ENCODE measurements at regions not wholly inside any gene's neighbourhood (a gene's known extent, or its start where the extent isn't known, plus 50 kb on each side); places are given as distances from the start of the nearest gene placed in this dataset.

DNA sequence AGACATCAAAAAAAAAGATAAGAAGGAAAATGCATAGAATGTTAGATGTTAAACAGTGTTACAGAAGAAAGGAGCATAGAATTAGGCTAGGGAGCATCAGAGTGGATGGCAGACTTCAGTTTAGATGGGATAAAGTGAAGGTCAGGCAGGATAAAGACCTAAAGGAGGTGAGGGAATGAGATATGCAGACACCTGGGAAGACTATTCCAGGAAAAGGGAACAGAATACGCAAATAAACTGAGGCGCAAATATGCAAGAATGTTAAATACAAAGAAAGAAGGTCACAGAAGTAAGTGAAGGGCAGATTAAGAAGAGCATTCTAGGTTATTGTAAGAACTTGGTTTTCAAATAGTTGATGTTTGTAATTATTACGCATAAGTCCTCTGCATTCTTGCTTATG, 116.3 kb upstream of the REG3A start:
- no peaks in the 10 kb centered on the region for H3K36me3 Mint-ChIP-seq (ENCODE audit: insufficient read depth, unreplicated experiment)
- H3K4me1 Mint-ChIP-seq (ENCODE audit: insufficient read depth, unreplicated experiment) = no peaks in the 10 kb centered on the region
- H3K27ac Mint-ChIP-seq (ENCODE audit: low read depth, unreplicated experiment) = no peak overlapping the region
- no peak overlapping the region for H3K4me3 Mint-ChIP-seq (ENCODE audit: unreplicated experiment)
- ChIA-PET CTCF (no interaction called here), POLR2A (no interaction called here)
- no peak for DNase-seq (ENCODE audit: unreplicated experiment)
- no peaks in the 10 kb centered on the region for H3K27me3 Mint-ChIP-seq (ENCODE audit: insufficient read depth, unreplicated experiment)
- TF ChIP-seq, protein P1, sequence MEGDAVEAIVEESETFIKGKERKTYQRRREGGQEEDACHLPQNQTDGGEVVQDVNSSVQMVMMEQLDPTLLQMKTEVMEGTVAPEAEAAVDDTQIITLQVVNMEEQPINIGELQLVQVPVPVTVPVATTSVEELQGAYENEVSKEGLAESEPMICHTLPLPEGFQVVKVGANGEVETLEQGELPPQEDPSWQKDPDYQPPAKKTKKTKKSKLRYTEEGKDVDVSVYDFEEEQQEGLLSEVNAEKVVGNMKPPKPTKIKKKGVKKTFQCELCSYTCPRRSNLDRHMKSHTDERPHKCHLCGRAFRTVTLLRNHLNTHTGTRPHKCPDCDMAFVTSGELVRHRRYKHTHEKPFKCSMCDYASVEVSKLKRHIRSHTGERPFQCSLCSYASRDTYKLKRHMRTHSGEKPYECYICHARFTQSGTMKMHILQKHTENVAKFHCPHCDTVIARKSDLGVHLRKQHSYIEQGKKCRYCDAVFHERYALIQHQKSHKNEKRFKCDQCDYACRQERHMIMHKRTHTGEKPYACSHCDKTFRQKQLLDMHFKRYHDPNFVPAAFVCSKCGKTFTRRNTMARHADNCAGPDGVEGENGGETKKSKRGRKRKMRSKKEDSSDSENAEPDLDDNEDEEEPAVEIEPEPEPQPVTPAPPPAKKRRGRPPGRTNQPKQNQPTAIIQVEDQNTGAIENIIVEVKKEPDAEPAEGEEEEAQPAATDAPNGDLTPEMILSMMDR (IDR thresholded peaks at IDR 0.05; ENCODE audit: unreplicated experiment) = no peak
- no TSS peak for BruUV-seq (replicated peaks)
- intact Hi-C loops (cut with micrococcal nuclease) = no loop called here
- peaks cover 44% of the 10 kb centered on the region for H3K9me3 Mint-ChIP-seq (ENCODE audit: unreplicated experiment)

DNA sequence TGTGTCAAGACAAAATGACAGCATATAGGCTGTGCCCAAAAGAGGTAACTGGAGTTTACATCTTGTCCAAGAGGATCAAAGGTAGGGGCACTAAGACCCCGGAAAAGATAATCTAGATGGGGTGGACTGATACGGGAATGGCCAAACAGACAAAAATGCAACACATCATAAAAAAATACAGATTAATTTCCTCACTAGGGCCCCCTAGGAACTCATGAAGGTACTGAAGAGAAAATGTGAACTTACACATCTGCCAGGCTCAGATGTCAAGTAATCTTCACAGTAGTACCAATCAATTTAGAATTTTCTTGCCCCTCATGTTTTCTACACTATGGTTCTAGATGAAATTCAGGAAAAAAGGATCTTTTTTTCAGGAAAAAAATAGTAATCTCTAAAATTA, 115.6 kb upstream of the REG3A start:
- Mint-ChIP-seq H3K27ac (ENCODE audit: low read depth, unreplicated experiment) (no peak overlapping the region), H3K27me3 (ENCODE audit: insufficient read depth, unreplicated experiment) (no peaks in the 10 kb centered on the region), H3K4me1 (ENCODE audit: insufficient read depth, unreplicated experiment) (no peaks in the 10 kb centered on the region), H3K36me3 (ENCODE audit: insufficient read depth, unreplicated experiment) (no peaks in the 10 kb centered on the region), H3K4me3 (ENCODE audit: unreplicated experiment) (no peak overlapping the region), H3K9me3 (ENCODE audit: unreplicated experiment) (peaks cover 47% of the 10 kb centered on the region)
- no TSS peak for BruUV-seq (replicated peaks)
- intact Hi-C loops (cut with micrococcal nuclease) = no loop called here
- ChIA-PET CTCF (interaction anchor here (1.1 kb wide), 1 partner anchor 9 kb away, joined by 4 read pairs; no protein-coding TSS in a partner anchor), POLR2A (no interaction called here)
- TF ChIP-seq, protein P1 (IDR thresholded peaks at IDR 0.05; ENCODE audit: unreplicated experiment) = no peak
- no peak for DNase-seq (ENCODE audit: unreplicated experiment)

DNA sequence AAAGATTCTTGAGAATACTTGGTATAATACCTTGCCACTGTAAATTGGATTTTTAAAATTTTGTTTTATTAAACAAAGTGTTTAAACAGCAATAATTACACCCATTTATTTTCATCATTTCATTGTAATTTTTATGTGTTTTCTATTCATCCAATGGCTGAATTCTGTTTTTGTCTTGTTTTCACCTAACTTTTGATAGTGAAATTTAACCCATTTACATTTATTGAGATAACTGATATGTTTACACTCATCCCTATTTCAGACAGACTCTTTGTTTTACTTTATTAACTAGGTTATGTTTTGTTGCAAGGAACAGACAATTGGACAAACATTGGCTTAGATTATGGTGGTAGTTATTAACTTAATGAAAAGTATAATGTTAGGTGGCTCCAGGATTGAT, 113.1 kb upstream of the REG3A start:
- no peak overlapping the region for H3K4me3 Mint-ChIP-seq (ENCODE audit: unreplicated experiment)

DNA sequence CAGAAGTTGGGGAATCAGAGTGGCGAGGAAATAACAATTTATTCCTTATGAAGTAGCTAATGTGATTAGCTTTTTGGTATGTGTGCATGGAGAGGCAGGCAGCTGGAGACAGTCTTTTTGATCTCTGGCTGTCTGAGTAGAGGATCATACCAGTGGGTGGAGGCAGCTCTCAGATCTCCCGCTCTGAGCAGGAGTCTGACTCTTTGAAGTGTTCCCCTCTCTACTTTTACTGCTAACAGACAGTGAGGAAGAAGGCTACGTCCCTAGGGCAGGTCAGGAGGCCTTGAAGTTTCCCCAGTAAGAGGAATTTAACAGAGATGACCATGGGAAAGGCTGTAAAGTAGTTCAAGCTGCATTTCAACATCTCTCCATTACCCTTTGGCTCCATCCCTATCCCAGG, 111.9 kb upstream of the REG3A start:
- H3K9me3 Mint-ChIP-seq (ENCODE audit: unreplicated experiment) = peaks cover 27% of the 10 kb centered on the region
- DNase-seq (ENCODE audit: unreplicated experiment) = no peak
- BruUV-seq (replicated peaks) = no TSS peak
- H3K4me1 Mint-ChIP-seq (ENCODE audit: insufficient read depth, unreplicated experiment) = no peaks in the 10 kb centered on the region
- no peak overlapping the region for H3K4me3 Mint-ChIP-seq (ENCODE audit: unreplicated experiment)
- no peak overlapping the region for H3K27ac Mint-ChIP-seq (ENCODE audit: low read depth, unreplicated experiment)
- intact Hi-C loops (cut with micrococcal nuclease) = no loop called here
- CTCF ChIA-PET = interaction anchor here (0.6 to 0.7 kb wide), 2 partner anchors 37 to 138 kb away, joined by 3 read pairs; no protein-coding TSS in a partner anchor
- no peaks in the 10 kb centered on the region for H3K36me3 Mint-ChIP-seq (ENCODE audit: insufficient read depth, unreplicated experiment)
- no peaks in the 10 kb centered on the region for H3K27me3 Mint-ChIP-seq (ENCODE audit: insufficient read depth, unreplicated experiment)
- TF ChIP-seq, protein P1 (IDR thresholded peaks at IDR 0.05; ENCODE audit: unreplicated experiment) = no peak
- POLR2A ChIA-PET = no interaction called here

More for the DNA sequence above, 113.1 kb upstream of the REG3A start:
- no TSS peak for BruUV-seq (replicated peaks)
- no peaks in the 10 kb centered on the region for H3K4me1 Mint-ChIP-seq (ENCODE audit: insufficient read depth, unreplicated experiment)
- TF ChIP-seq, protein P1 (IDR thresholded peaks at IDR 0.05; ENCODE audit: unreplicated experiment) = no peak
- H3K9me3 Mint-ChIP-seq (ENCODE audit: unreplicated experiment) = peaks cover 27% of the 10 kb centered on the region
- intact Hi-C loops (cut with micrococcal nuclease) = no loop called here
- H3K36me3 Mint-ChIP-seq (ENCODE audit: insufficient read depth, unreplicated experiment) = no peaks in the 10 kb centered on the region
- H3K27me3 Mint-ChIP-seq (ENCODE audit: insufficient read depth, unreplicated experiment) = no peaks in the 10 kb centered on the region
- H3K27ac Mint-ChIP-seq (ENCODE audit: low read depth, unreplicated experiment) = no peak overlapping the region
- DNase-seq (ENCODE audit: unreplicated experiment) = no peak
- ChIA-PET CTCF (no interaction called here), POLR2A (no interaction called here)
